Body of pancreas (tissue), 4 donors: ENCODE measurements at regions not wholly inside any gene's neighbourhood (a gene's known extent, or its start where the extent isn't known, plus 50 kb on each side); places are given as distances from the start of the nearest gene placed in this dataset.

Experiments
- ATAC-seq: fragments of 150-250 bp; one replicate; pipeline ENCODE4 v1.9.1; 2016
- DNase-seq, 4 donors: peaks; one replicate each; pipeline ENCODE4 v3.0.0-alpha.2; 2019
- H3K27ac ChIP-seq, 4 donors: fragments of 200-600 bp; sonication (generic); 1 replicate in 3 of 4; 2 replicates in 1 of 4; pipeline versions ENCODE4 v1.5.1 to v1.6.1; 2016 to 2019; ENCODE audit warnings: mild to moderate bottlenecking in 1 of 4, mixed read lengths in 1 of 4, moderate library complexity in 1 of 4
- H3K27me3 ChIP-seq, 2 donors: fragments of 200-600 bp; sonication (generic); one replicate each; pipeline ENCODE4 v1.6.0; 2016; ENCODE audit warnings: mild to moderate bottlenecking in 1 of 2
- H3K36me3 ChIP-seq, 2 donors: fragments of 200-600 bp; sonication (generic); replicated peaks in 1 of 2; 2 replicates each; pipeline ENCODE4 v1.5.1; 2016; ENCODE audit warnings: low read depth in 2 of 2; ENCODE audit not compliant: insufficient read depth in 1 of 2
- H3K4me1 ChIP-seq: fragments of 200-600 bp; sonication (generic); one replicate; pipeline ENCODE4 v1.6.0; 2016
- H3K4me3 ChIP-seq, 2 donors: fragments of 200-600 bp; sonication (generic); 1 replicate in 1 of 2; 2 replicates in 1 of 2; pipeline ENCODE4 v1.5.1; 2016 to 2019
- H3K9me3 ChIP-seq, 3 donors: fragments of 200-600 bp; sonication (generic); 1 replicate in 2 of 3; 2 replicates in 1 of 3; pipeline ENCODE4 v1.5.1; 2016
- POLR2A ChIP-seq, 3 donors: fragments of 450-650 bp; IDR thresholded peaks; one replicate each; pipeline ENCODE4 v1.6.1; 2016; ENCODE audit warnings: antibody characterized with exemption in 3 of 3, mild to moderate bottlenecking in 2 of 3
- WGBS, 2 donors: methylation state at CpG; one replicate each; pipeline ENCODE4 v1.1.5; 2017; 5-methylcytosine and 5-hydroxymethylcytosine counted together
- intact Hi-C: fragments of 100-400 bp; cut with DNase I; formaldehyde crosslinking; loops from one replicate; pipeline ENCODE4 v1.15.1; 2023
- TF ChIP-seq, protein P1 (sequence below), 7 experiments: fragments of 450-650 bp in 4 of 7; fragments of 200-600 bp in 3 of 7; sonication (generic) in 3 of 7; IDR thresholded peaks; one replicate each; pipeline ENCODE4 v1.5.1; 2016 to 2019; ENCODE audit warnings: antibody characterized with exemption in 7 of 7

DNA sequence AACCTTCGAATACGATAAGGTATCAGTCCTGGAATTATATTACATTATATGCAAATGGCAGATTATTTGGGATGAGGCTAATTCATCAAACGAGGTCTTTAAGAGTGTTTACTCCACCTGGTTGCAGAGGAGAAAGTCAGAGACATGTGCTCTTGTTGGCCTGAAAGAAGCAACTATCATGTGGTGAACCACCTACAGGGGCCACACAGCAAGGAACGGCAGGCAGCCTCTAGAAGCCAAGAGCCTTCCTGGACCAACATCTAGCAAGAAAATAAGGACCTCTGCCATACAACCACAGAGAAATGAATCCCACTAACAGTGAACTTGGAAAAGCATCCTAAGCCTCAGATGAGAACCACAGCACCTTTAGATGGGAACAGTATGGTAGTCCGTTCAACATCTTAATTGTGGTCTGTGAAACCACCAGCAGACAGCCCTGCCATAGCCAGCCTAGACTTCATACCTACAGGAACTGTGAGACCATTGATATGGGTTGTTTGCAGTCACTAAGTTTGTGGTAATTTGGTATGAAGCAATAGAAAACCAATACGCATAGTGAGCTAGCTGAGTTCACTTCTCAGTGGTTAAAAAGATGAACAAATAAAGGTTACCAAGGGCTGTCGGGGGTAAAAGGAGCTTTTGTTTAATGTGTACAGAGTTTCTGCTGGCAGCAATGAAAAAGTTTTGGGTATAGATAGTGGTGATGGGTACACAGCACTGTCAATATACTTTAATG lies 345.7 kb upstream of the RUNX1 start:
- H3K4me1 ChIP-seq: no peaks in the 10 kb centered on the region
- TF ChIP-seq, protein P1, sequence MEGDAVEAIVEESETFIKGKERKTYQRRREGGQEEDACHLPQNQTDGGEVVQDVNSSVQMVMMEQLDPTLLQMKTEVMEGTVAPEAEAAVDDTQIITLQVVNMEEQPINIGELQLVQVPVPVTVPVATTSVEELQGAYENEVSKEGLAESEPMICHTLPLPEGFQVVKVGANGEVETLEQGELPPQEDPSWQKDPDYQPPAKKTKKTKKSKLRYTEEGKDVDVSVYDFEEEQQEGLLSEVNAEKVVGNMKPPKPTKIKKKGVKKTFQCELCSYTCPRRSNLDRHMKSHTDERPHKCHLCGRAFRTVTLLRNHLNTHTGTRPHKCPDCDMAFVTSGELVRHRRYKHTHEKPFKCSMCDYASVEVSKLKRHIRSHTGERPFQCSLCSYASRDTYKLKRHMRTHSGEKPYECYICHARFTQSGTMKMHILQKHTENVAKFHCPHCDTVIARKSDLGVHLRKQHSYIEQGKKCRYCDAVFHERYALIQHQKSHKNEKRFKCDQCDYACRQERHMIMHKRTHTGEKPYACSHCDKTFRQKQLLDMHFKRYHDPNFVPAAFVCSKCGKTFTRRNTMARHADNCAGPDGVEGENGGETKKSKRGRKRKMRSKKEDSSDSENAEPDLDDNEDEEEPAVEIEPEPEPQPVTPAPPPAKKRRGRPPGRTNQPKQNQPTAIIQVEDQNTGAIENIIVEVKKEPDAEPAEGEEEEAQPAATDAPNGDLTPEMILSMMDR (IDR thresholded peaks at IDR 0.05): no peak
- TF ChIP-seq POLR2A (IDR thresholded peaks at IDR 0.05): no peak
- DNase-seq (no peak), ATAC-seq (no peak)
- H3K27ac ChIP-seq: no peak overlapping the region
- intact Hi-C loops: loop anchor here (10.0 kb wide), 1 partner anchor 500 kb away; no protein-coding TSS in a partner anchor
- H3K27me3 ChIP-seq: no peaks in the 10 kb centered on the region
- H3K36me3 ChIP-seq: no peaks in the 10 kb centered on the region
- H3K9me3 ChIP-seq: no peaks in the 10 kb centered on the region
- 66 to 76% methylated on average over 7 of the region's 7 CpGs for WGBS, 2 donors
- no peak overlapping the region for H3K4me3 ChIP-seq

DNA sequence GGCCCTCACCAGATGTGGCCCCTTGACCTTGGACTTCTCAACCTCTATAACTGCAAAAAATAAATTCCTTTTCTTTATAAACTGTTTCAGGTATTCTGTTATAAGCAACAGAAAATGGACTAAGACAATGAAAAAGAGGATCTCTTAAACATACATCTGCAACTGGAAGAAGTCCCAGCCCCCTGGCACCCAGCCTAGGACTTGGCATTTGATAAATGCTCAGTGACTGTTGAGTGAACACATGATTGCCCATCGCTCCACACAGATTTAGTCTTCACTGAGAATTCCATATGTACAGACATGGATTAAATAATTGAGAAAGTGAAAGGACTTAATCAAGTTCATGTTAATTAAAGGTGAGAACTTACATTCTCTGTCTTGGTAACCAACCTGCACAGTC lies 344.9 kb upstream of the RUNX1 start:
- WGBS, 2 donors: 47 to 75% methylated on average over 1 of the region's 1 CpG
- TF ChIP-seq POLR2A (IDR thresholded peaks at IDR 0.05): no peak
- TF ChIP-seq, protein P1 (IDR thresholded peaks at IDR 0.05): no peak
- Histone ChIP-seq H3K4me3 (no peak overlapping the region), H3K4me1 (no peaks in the 10 kb centered on the region), H3K27ac (no peak overlapping the region), H3K9me3 (no peaks in the 10 kb centered on the region), H3K27me3 (no peaks in the 10 kb centered on the region), H3K36me3 (no peaks in the 10 kb centered on the region)
- intact Hi-C loops: loop anchor here (10.0 kb wide), 1 partner anchor 499 kb away; no protein-coding TSS in a partner anchor
- DNase-seq: peak in 1 of 4 donors; percentile 7
- no peak for ATAC-seq

DNA sequence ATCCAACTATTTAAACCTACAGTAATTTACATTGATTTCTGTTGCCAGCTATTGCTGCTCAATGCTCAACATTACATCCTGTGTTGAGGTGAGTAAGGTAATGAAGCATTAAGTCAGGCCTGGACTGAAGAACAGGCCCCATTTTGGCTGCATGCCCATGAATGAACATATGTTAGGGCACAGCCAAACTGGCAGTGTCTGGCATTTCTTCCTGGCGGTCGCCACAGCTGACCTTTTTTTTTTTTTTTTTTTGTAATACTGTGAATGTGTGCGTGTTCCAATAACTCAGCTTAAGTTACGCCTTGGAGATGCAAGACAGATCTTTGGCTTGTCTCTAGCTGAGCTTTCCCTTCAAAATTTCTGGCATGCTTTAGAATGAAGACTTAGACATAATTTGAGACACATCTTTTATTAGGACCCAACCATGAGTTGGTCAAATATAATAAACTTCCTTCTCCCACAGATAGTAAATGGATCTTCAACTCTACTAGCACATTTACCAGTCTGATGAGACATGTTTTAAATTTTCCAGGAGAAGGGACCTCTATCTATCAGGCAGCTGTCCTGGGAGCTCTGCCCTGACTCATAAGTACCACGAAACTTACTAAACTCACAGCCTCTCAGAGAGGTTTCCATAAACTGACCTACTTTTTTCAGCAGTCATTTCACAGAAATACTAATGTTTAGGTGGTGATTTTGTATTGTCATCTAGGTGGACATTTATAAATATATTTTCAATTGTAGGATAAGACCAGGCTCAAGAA lies 341.1 kb upstream of the RUNX1 start:
- TF ChIP-seq, protein P1 (IDR thresholded peaks at IDR 0.05): no peak
- no peak for TF ChIP-seq POLR2A (IDR thresholded peaks at IDR 0.05)
- Histone ChIP-seq H3K9me3 (no peaks in the 10 kb centered on the region), H3K4me3 (no peak overlapping the region), H3K27ac (no peak overlapping the region), H3K27me3 (no peaks in the 10 kb centered on the region), H3K36me3 (no peaks in the 10 kb centered on the region), H3K4me1 (no peaks in the 10 kb centered on the region)
- intact Hi-C loops: loop anchor here (10.0 kb wide), 1 partner anchor 495 kb away; no protein-coding TSS in a partner anchor
- DNase-seq (peak in 3 of 4 donors; percentile 32 to 62 (median 49)), ATAC-seq (no peak)
- WGBS, 2 donors: 73 to 83% methylated on average over 5 of the region's 5 CpGs

DNA sequence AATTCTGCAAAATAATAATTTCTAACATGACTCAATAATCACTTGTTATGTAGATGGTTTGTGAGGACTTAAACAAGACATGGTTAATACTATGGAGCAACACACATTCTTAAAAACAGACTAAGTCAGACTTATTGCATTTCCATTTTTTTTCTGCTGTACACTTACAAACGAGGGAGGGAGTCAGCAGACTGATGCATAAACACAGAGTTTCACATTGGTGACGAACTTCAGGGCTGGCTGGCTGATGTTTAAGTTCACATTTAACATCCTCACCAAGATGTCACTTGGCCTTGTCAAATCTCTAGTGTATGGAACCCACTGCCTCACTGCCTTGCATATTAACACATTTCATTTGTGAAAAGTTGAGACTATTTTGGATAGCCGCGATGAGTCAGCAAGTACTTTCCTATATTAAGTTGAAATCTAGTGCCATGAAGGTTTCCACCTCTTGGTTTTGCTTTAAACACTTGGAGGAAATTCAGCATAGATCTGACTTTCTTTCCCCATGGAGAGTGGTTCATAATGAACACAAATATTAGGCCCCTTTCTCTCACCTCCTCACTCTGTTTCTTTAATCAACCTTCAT lies 337.5 kb upstream of the RUNX1 start:
- no peak overlapping the region for H3K4me3 ChIP-seq
- H3K9me3 ChIP-seq: no peaks in the 10 kb centered on the region
- no peak for TF ChIP-seq POLR2A (IDR thresholded peaks at IDR 0.05)
- TF ChIP-seq, protein P1 (IDR thresholded peaks at IDR 0.05): no peak
- no peak overlapping the region for H3K27ac ChIP-seq
- H3K27me3 ChIP-seq: no peaks in the 10 kb centered on the region
- no peaks in the 10 kb centered on the region for H3K36me3 ChIP-seq
- DNase-seq: no peak
- intact Hi-C loops: no loop called here
- H3K4me1 ChIP-seq: no peaks in the 10 kb centered on the region
- ATAC-seq: no peak
- WGBS, 2 donors: 66 to 73% methylated on average over 4 of the region's 4 CpGs
